GM12891 (cell line): ENCODE measurements at regions not wholly inside any gene's neighbourhood (a gene's known extent, or its start where the extent isn't known, plus 50 kb on each side); places are given as distances from the start of the nearest gene placed in this dataset.

ENCODE experiments used
- POLR2A ChIP-seq: IDR thresholded peaks from 2 replicates; pipeline ENCODE4 v1.6.1; 2011; ENCODE audit warnings: low read depth, low read length, control low read depth
- POLR2AphosphoS5 ChIP-seq: IDR thresholded peaks from 2 replicates; pipeline ENCODE4 v1.6.1; 2011; ENCODE audit warnings: low read depth, low read length, control low read depth
- POU2F2 ChIP-seq: IDR thresholded peaks from 2 replicates; pipeline ENCODE4 v1.6.1; 2011; ENCODE audit warnings: low read depth, mild to moderate bottlenecking, control low read depth, low read length, moderate library complexity
- SPI1 ChIP-seq: IDR thresholded peaks from 2 replicates; pipeline ENCODE4 v1.6.1; 2011; ENCODE audit warnings: low read depth, low read length, control low read depth
- TAF1 ChIP-seq: IDR thresholded peaks from 2 replicates; pipeline ENCODE4 v1.6.1; 2011; ENCODE audit warnings: low read depth, low read length, control low read depth

DNA sequence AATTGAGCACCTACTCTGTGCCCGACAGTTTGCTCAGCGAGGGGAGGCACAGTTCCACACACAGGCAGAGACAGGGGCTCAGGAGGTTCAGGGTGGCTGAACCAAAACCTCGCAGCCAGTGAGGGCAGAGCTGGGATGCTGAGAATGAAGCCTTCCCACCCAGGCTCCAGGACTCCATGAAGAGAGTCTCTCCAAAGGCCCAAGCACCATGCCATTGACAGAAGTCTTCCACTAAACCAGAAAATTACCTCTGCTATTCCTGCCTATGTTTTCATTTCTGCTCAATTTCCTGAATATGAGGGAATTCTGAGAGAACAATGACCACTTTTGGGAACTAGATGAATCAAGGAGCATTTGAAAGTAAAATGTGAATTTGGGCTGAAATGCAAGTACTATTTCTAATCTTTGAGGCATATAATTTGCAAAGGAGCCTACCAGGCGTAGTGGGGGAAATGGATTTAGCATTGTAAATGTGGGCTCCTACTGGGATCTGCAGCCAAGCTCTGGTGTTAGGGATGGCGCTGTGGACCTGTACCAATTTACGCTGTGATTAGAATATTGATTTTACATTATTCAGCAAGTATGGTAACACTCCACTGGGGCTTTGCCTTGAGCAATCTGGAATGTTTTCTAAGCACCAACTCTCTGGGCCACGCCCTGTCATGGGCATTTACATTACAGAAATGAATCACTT, 91.9 kb downstream of the DRD1 start:
- no peak for TF ChIP-seq POLR2A
- no peak for TF ChIP-seq SPI1
- TF ChIP-seq POLR2AphosphoS5 = no peak
- no peak for TF ChIP-seq TAF1
- no peak for TF ChIP-seq POU2F2
